Right lobe of liver (tissue), 6 donors: ENCODE measurements at regions not wholly inside any gene's neighbourhood (a gene's known extent, or its start where the extent isn't known, plus 50 kb on each side); places are given as distances from the start of the nearest gene placed in this dataset.

Experiments
- ATAC-seq, 4 donors: fragments of 200-7000 bp; cut with Tn5 transposase; one replicate each; pipeline ENCODE4 v1.9.1; 2020; ENCODE audit warnings: mild to moderate bottlenecking in 4 of 4, moderate library complexity in 4 of 4
- DNase-seq, 3 donors: peaks; one replicate each; pipeline ENCODE4 v3.0.0-alpha.2; 2020
- H3K27ac ChIP-seq, 3 donors: fragments of 200-600 bp; one replicate each; pipeline ENCODE4 v1.8.0; 2022
- H3K27me3 ChIP-seq, 2 donors: fragments of 200-600 bp; one replicate each; pipeline ENCODE4 v1.8.0; 2022
- H3K36me3 ChIP-seq, 4 donors: fragments of 200-600 bp; sonication (generic) in 1 of 4; one replicate each; pipeline versions ENCODE4 v1.5.1 to v1.8.0; 2017 to 2022; ENCODE audit warnings: control low read depth in 1 of 4
- H3K4me1 ChIP-seq, 4 donors: fragments of 200-600 bp; sonication (generic) in 1 of 4; one replicate each; pipeline versions ENCODE4 v1.5.1 to v1.8.0; 2017 to 2022; ENCODE audit warnings: control low read depth in 1 of 4
- H3K4me3 ChIP-seq, 3 donors: fragments of 200-600 bp; one replicate each; pipeline ENCODE4 v1.8.0; 2022
- H3K9me3 ChIP-seq, 4 donors: fragments of 200-600 bp; sonication (generic) in 1 of 4; one replicate each; pipeline versions ENCODE4 v1.5.1 to v1.8.0; 2017 to 2022; ENCODE audit warnings: control low read depth in 1 of 4
- CTCF ChIP-seq, 4 donors: fragments of 200-600 bp in 3 of 4; fragments of 450-650 bp in 1 of 4; IDR thresholded peaks; one replicate each; pipeline versions ENCODE4 v1.5.1 to v1.8.0; 2016 to 2022; ENCODE audit warnings: antibody characterized with exemption in 4 of 4, mild to moderate bottlenecking in 2 of 4
- POLR2A ChIP-seq: fragments of 450-650 bp; IDR thresholded peaks from one replicate; pipeline ENCODE4 v1.6.1; 2017; ENCODE audit warnings: antibody characterized with exemption, mild to moderate bottlenecking
- WGBS: methylation state at CpG from one replicate; pipeline ENCODE4 v1.1.6; 2018; ENCODE audit warnings: low coverage, low lambda C conversion rate; ENCODE audit not compliant: insufficient coverage; ENCODE audit errors: missing lambda C conversion rate; 5-methylcytosine and 5-hydroxymethylcytosine counted together
- intact Hi-C, 2 donors: fragments of 100-400 bp; cut with DNase I; formaldehyde crosslinking; loops; one replicate each; pipeline versions ENCODE4 v1.11.2 to v1.14.1; 2022
- donor health status: DM: no; HTN: yes; CAD: no.
- donor health status: DM: no; HTN: no; CAD: no.
- donor health status: DM: no; HTN: no; CAD: no.
- donor health status: DM: no; HTN: yes; CAD: no.
- donor health status: DM: no; HTN: yes; CAD: no.

DNA sequence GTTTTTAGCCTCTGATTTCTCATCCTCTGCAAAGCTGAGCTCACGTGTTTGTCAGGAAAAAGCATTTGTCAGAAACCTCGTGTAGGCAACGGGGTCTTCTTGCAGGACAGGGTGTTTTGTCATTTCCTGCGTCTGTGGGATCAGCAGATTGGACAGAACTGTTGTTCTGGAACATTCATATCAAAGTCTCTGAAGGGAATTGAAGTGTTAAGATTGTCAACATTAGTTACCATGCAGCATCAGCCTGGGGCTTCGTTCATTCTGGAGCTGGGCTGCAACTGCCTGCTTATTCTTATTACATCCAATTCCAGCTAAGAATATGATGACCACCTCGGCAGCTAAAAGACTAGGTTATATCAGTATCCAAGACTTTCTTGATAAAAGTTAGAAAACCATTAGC lies 71.0 kb upstream of the RALGAPA2 start:
- Histone ChIP-seq H3K9me3 (no peaks in the 10 kb centered on the region), H3K4me1 (peaks cover 0 to 35% (median 10%) of the 10 kb centered on the region in 4 donors), H3K4me3 (no peak overlapping the region), H3K27ac (no peak overlapping the region), H3K27me3 (no peaks in the 10 kb centered on the region), H3K36me3 (no peaks in the 10 kb centered on the region)
- TF ChIP-seq POLR2A (no peak), CTCF (IDR thresholded peaks at IDR 0.05) (no peak)
- no peak for ATAC-seq
- 63% methylated on average over 6 of the region's 6 CpGs for WGBS
- intact Hi-C loops = no loop called here
- no peak for DNase-seq

DNA sequence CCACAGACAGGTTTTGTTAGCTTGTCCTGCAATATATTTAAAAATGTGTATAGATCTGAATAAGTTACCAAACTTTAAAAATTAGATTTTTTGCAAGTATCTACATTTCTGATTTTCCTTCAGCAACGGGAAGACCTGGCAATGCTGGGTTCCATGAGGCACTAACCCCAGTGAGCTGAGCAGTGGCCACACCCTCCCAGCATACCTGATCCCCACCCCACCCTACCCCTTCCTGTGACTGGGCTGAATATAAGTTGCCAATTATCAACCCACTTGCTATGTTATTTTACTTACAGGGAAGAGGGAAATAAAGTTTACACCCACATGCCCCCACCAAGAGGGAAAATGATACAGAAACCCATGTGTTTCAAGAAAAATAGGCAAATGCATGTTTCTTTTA lies 70.3 kb upstream of the RALGAPA2 start:
- DNase-seq (no peak), ATAC-seq (no peak)
- H3K9me3 ChIP-seq = no peaks in the 10 kb centered on the region
- peak overlapping the region in 1 of 3 donors; percentile 6 for H3K27ac ChIP-seq
- no peaks in the 10 kb centered on the region for H3K36me3 ChIP-seq
- WGBS = 0% methylated on average over 1 of the region's 1 CpG
- no peaks in the 10 kb centered on the region for H3K27me3 ChIP-seq
- H3K4me1 ChIP-seq = peaks cover 0 to 35% (median 10%) of the 10 kb centered on the region in 4 donors
- no peak for TF ChIP-seq POLR2A
- TF ChIP-seq CTCF (IDR thresholded peaks at IDR 0.05) = no peak
- intact Hi-C loops = no loop called here
- no peak overlapping the region for H3K4me3 ChIP-seq

GRCh38 chr20:20782231-20782630 lies 69.8 kb upstream of the RALGAPA2 start:
- Histone ChIP-seq H3K4me1 (peaks cover 0 to 35% (median 10%) of the 10 kb centered on the region in 4 donors), H3K27ac (peak overlapping the region in 1 of 3 donors; percentile 35), H3K9me3 (no peaks in the 10 kb centered on the region), H3K36me3 (no peaks in the 10 kb centered on the region), H3K27me3 (no peaks in the 10 kb centered on the region), H3K4me3 (no peak overlapping the region)
- DNase-seq (peak in 2 of 3 donors; percentile 63 to 64), ATAC-seq (peak; percentile 60 to 74 (median 69))
- no peak for TF ChIP-seq CTCF (IDR thresholded peaks at IDR 0.05)
- TF ChIP-seq POLR2A = no peak
- intact Hi-C loops = no loop called here
- WGBS = 17% methylated on average over 8 of the region's 8 CpGs

DNA sequence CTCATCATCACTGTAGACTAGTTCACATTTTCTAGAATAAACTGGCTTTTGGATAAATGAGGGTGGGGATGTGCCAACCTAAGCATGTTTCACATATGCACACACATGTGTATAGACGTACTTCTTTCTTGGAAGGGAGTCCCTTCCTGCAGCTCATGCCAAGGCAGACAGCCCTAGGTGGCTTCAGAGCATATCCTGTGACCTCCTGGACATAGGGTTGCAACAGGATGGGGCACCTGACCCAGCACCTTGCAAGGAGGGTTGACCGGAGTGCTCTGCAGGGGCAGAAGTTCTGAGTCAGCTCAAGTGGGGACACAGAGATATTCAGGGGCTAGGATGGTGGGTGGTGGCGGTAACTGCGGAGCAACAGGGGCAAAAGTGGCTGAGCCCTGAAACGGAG lies 68.6 kb upstream of the RALGAPA2 start:
- TF ChIP-seq POLR2A (no peak), CTCF (IDR thresholded peaks at IDR 0.05) (no peak)
- DNase-seq (no peak), ATAC-seq (peak in 1 of 4 donors; percentile 14)
- no peaks in the 10 kb centered on the region for H3K27me3 ChIP-seq
- intact Hi-C loops = no loop called here
- no peaks in the 10 kb centered on the region for H3K36me3 ChIP-seq
- 33% methylated on average over 2 of the region's 5 CpGs for WGBS
- peaks cover 0 to 35% (median 10%) of the 10 kb centered on the region in 4 donors for H3K4me1 ChIP-seq
- no peak overlapping the region for H3K4me3 ChIP-seq
- H3K27ac ChIP-seq = peak overlapping the region in 1 of 3 donors; percentile 39
- no peaks in the 10 kb centered on the region for H3K9me3 ChIP-seq
